Panc1 (cell line): ENCODE measurements at regions not wholly inside any gene's neighbourhood (a gene's known extent, or its start where the extent isn't known, plus 50 kb on each side); places are given as distances from the start of the nearest gene placed in this dataset.

Source experiments
- ATAC-seq: fragments of 200-7000 bp; cut with Tn5 transposase; 2 replicates; pipeline ENCODE4 v1.9.1; 2020; ENCODE audit warnings: mild to moderate bottlenecking, moderate library complexity
- BruUV-seq: library from RNA; stranded (reverse); fragments of 400-500 nt; replicated peaks from 2 replicates; lab custom pipeline; 2021; lab: Mats Ljungman, UMichigan
- CTCF ChIA-PET: fragments of 300-600 bp; sonication (Branson Sonifier 250); formaldehyde crosslinking; loops from one replicate; lab custom pipeline; 2022; ENCODE audit warnings: antibody characterized with exemption; lab: Charles Lee
- POLR2A ChIA-PET: fragments of 300-600 bp; sonication (Branson Sonifier 250); formaldehyde crosslinking; loops from one replicate; lab custom pipeline; 2022; ENCODE audit warnings: antibody characterized with exemption; lab: Charles Lee
- DNase-seq: peaks from one replicate; pipeline ENCODE4 v3.0.0-alpha.2; 2010; ENCODE audit warnings: low read depth, low spot score
- H3K27ac ChIP-seq: 2 replicates; pipeline ENCODE4 v1.5.1; 2011; ENCODE audit warnings: mild to moderate bottlenecking, low read length, inconsistent platforms
- H3K27me3 ChIP-seq: fragments of 200-500 bp; sonication (Bioruptor generic); 2 replicates; pipeline ENCODE4 v1.6.0; 2014; ENCODE audit warnings: low read length, inconsistent platforms; ENCODE audit not compliant: control insufficient read depth, insufficient read depth
- H3K36me3 ChIP-seq: fragments of 200-500 bp; sonication (Bioruptor generic); 2 replicates; pipeline ENCODE4 v1.5.1; 2014; ENCODE audit warnings: inconsistent platforms, mild to moderate bottlenecking, low read length, moderate library complexity; ENCODE audit not compliant: control insufficient read depth, insufficient read depth
- H3K4me1 ChIP-seq: 2 replicates; pipeline ENCODE4 v1.5.1; 2011; ENCODE audit warnings: inconsistent platforms, mild to moderate bottlenecking, low read length, moderate library complexity; ENCODE audit not compliant: control insufficient read depth, insufficient read depth
- H3K4me3 ChIP-seq, 2 experiments: 2 replicates each; pipeline ENCODE4 v1.5.1; 2011 to 2012; ENCODE audit warnings: low read depth in 2 of 2, low read length in 2 of 2, mild to moderate bottlenecking in 2 of 2, inconsistent platforms in 1 of 2, moderate library complexity in 1 of 2
- H3K9me3 ChIP-seq: fragments of 200-500 bp; sonication (Bioruptor generic); 2 replicates; pipeline ENCODE4 v1.5.1; 2014; ENCODE audit warnings: low read depth, mild to moderate bottlenecking, inconsistent platforms, low read length, moderate library complexity; ENCODE audit not compliant: control insufficient read depth, insufficient read depth
- POLR2AphosphoS5 ChIP-seq: IDR thresholded peaks from 2 replicates; pipeline ENCODE4 v1.6.1; 2012; ENCODE audit warnings: mild to moderate bottlenecking, low read depth, low read length, moderate library complexity
- SIN3A ChIP-seq: IDR thresholded peaks from 2 replicates; pipeline ENCODE4 v1.6.1; 2012; ENCODE audit warnings: low read depth, mild to moderate bottlenecking, low read length, moderate library complexity, borderline replicate concordance; ENCODE audit not compliant: insufficient read depth
- TCF7L2 ChIP-seq: IDR thresholded peaks from 2 replicates; pipeline ENCODE4 v1.6.1; 2011; ENCODE audit warnings: mild to moderate bottlenecking, low read depth, low read length, inconsistent platforms
- in situ Hi-C: cut with HindIII; loops from 2 replicates; pipeline ENCODE4 v1.10.0; 2016; ENCODE audit warnings: low sequenced_read_pairs, low pct_unique_long_range_greater_than_20kb
- intact Hi-C: fragments of 100-400 bp; cut with micrococcal nuclease; formaldehyde crosslinking; loops from one replicate; pipeline ENCODE4 v1.10.0; 2022; ENCODE audit not compliant: unreplicated experiment
- TF ChIP-seq, protein P1 (sequence below), 2 experiments: IDR thresholded peaks; 2 replicates each; pipeline ENCODE4 v1.6.1; 2011 to 2012; ENCODE audit warnings: low read depth in 2 of 2, control low read depth in 1 of 2, low read length in 1 of 2, mild to moderate bottlenecking in 1 of 2, moderate library complexity in 1 of 2; ENCODE audit not compliant: insufficient read depth in 1 of 2
- TF ChIP-seq, protein P2 (sequence below): fragments of 450-650 bp; IDR thresholded peaks from 2 replicates; pipeline ENCODE4 v1.5.1; 2017; ENCODE audit warnings: mild to moderate bottlenecking

DNA sequence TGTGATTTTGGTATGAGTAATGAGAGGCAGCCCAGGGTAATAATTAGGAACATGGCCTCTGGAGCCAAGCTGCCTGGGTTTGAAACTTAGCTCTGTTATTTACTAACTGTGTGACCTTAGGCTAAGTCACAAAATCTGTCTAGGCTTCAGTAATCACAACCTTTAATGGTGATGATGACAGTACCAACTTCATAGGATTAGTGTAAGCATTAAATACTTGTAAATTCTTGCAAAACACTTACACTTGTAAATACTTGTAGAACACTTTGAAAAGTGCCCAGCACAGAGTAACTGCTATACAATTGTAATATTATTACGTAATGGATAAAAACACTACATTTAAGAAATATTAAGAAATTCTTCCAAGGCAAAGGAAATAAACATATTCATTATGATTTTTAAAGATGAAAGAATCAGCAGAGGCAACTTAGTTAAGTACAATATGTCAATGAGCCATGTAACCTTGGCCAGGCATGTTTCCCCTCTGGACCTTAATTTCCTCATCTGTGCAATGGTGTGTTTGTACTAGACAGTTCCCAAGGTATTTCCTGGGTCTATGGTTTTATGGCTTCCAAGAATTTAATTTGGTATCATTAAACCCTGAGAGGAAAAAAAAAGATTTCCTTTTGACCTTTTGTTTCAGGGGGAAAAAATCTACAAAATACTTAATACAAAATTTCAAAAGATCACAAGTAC, 628.5 kb upstream of the KLHL1 start:
- TF ChIP-seq POLR2AphosphoS5, result no peak
- no peak for TF ChIP-seq TCF7L2
- TF ChIP-seq, protein P1, sequence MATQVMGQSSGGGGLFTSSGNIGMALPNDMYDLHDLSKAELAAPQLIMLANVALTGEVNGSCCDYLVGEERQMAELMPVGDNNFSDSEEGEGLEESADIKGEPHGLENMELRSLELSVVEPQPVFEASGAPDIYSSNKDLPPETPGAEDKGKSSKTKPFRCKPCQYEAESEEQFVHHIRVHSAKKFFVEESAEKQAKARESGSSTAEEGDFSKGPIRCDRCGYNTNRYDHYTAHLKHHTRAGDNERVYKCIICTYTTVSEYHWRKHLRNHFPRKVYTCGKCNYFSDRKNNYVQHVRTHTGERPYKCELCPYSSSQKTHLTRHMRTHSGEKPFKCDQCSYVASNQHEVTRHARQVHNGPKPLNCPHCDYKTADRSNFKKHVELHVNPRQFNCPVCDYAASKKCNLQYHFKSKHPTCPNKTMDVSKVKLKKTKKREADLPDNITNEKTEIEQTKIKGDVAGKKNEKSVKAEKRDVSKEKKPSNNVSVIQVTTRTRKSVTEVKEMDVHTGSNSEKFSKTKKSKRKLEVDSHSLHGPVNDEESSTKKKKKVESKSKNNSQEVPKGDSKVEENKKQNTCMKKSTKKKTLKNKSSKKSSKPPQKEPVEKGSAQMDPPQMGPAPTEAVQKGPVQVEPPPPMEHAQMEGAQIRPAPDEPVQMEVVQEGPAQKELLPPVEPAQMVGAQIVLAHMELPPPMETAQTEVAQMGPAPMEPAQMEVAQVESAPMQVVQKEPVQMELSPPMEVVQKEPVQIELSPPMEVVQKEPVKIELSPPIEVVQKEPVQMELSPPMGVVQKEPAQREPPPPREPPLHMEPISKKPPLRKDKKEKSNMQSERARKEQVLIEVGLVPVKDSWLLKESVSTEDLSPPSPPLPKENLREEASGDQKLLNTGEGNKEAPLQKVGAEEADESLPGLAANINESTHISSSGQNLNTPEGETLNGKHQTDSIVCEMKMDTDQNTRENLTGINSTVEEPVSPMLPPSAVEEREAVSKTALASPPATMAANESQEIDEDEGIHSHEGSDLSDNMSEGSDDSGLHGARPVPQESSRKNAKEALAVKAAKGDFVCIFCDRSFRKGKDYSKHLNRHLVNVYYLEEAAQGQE (IDR thresholded peaks at IDR 0.05; ENCODE audit: insufficient read depth in 1 of 2, low read depth in 2 of 2, low read length in 1 of 2), result no peak
- TF ChIP-seq SIN3A, result no peak
- TF ChIP-seq, protein P2, sequence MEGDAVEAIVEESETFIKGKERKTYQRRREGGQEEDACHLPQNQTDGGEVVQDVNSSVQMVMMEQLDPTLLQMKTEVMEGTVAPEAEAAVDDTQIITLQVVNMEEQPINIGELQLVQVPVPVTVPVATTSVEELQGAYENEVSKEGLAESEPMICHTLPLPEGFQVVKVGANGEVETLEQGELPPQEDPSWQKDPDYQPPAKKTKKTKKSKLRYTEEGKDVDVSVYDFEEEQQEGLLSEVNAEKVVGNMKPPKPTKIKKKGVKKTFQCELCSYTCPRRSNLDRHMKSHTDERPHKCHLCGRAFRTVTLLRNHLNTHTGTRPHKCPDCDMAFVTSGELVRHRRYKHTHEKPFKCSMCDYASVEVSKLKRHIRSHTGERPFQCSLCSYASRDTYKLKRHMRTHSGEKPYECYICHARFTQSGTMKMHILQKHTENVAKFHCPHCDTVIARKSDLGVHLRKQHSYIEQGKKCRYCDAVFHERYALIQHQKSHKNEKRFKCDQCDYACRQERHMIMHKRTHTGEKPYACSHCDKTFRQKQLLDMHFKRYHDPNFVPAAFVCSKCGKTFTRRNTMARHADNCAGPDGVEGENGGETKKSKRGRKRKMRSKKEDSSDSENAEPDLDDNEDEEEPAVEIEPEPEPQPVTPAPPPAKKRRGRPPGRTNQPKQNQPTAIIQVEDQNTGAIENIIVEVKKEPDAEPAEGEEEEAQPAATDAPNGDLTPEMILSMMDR, result no peak

DNA sequence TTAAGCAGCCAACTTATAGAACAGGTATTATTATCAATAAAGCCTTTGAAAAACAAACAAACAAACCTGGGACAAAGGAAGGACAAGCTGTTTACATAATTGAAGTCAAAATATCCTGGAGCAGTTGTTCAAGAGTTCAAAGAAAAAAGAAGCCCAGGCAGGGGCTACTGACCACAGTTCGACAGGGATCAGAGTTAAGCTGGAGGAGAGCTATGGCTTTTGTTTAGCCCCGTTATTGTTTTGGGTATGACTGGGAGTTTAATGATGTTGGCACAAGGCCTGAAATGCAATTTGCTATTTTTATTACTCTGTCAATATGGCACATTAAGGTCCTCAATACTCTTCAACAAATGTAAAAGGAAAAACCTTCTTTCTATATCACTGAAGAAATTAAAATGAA, 624.4 kb upstream of the KLHL1 start:
- no TSS peak for BruUV-seq
- ChIA-PET POLR2A (no interaction called here), CTCF (no interaction called here)
- H3K27ac ChIP-seq, result no peak overlapping the region
- no peaks in the 10 kb centered on the region for H3K27me3 ChIP-seq
- no peak for ATAC-seq
- DNase-seq, result no peak
- H3K36me3 ChIP-seq, result no peaks in the 10 kb centered on the region
- intact Hi-C loops, result no loop called here
- H3K9me3 ChIP-seq, result no peaks in the 10 kb centered on the region
- in situ Hi-C loops, result no loop called here
- no peak overlapping the region for H3K4me3 ChIP-seq
- TF ChIP-seq, protein P2, result no peak
- TF ChIP-seq, protein P1 (IDR thresholded peaks at IDR 0.05; ENCODE audit: insufficient read depth in 1 of 2, low read depth in 2 of 2, low read length in 1 of 2), result no peak
- TF ChIP-seq TCF7L2, result no peak
- TF ChIP-seq POLR2AphosphoS5, result no peak
- no peak for TF ChIP-seq SIN3A
- no peaks in the 10 kb centered on the region for H3K4me1 ChIP-seq

More for the DNA sequence above, 628.5 kb upstream of the KLHL1 start:
- intact Hi-C loops, result no loop called here
- POLR2A ChIA-PET, result no interaction called here
- no peak overlapping the region for H3K4me3 ChIP-seq
- ATAC-seq, result no peak
- no peaks in the 10 kb centered on the region for H3K9me3 ChIP-seq
- DNase-seq, result no peak
- in situ Hi-C loops, result no loop called here
- H3K4me1 ChIP-seq, result no peaks in the 10 kb centered on the region
- no peaks in the 10 kb centered on the region for H3K27me3 ChIP-seq
- no peaks in the 10 kb centered on the region for H3K36me3 ChIP-seq
- no peak overlapping the region for H3K27ac ChIP-seq
- BruUV-seq, result no TSS peak
- CTCF ChIA-PET, result no interaction called here
